SJSA1 (cell line): ENCODE measurements at regions not wholly inside any gene's neighbourhood (a gene's known extent, or its start where the extent isn't known, plus 50 kb on each side); places are given as distances from the start of the nearest gene placed in this dataset.
A peak's percentile ranks its signal among the peaks of the same experiment; 100 is the strongest.

Source experiments
- DNase-seq, 2 experiments: peaks; one replicate each; pipeline ENCODE4 v3.0.0-alpha.2; 2015 to 2020; ENCODE audit warnings: low spot score in 2 of 2, low read depth in 1 of 2
- H3K27ac ChIP-seq: fragments of 250-450 bp; sonication (Bioruptor Pico); 2 replicates; pipeline ENCODE4 v1.5.1; 2020; ENCODE audit warnings: mild to moderate bottlenecking, moderate library complexity
- H3K27me3 ChIP-seq: fragments of 250-450 bp; sonication (Bioruptor Pico); replicated peaks from 2 replicates; pipeline ENCODE4 v1.5.1; 2020; ENCODE audit warnings: mild to moderate bottlenecking, moderate library complexity
- H3K36me3 ChIP-seq: fragments of 250-450 bp; sonication (Bioruptor Pico); 2 replicates; pipeline ENCODE4 v1.5.1; 2020; ENCODE audit warnings: mild to moderate bottlenecking
- H3K4me1 ChIP-seq: fragments of 250-450 bp; sonication (Bioruptor Pico); replicated peaks from 2 replicates; pipeline ENCODE4 v1.6.1; 2021; ENCODE audit warnings: mild to moderate bottlenecking
- H3K4me3 ChIP-seq: fragments of 250-450 bp; sonication (Bioruptor Pico); 2 replicates; pipeline ENCODE4 v1.5.1; 2020; ENCODE audit warnings: mild to moderate bottlenecking
- H3K9me3 ChIP-seq: fragments of 250-450 bp; sonication (Bioruptor Pico); replicated peaks from 2 replicates; pipeline ENCODE4 v1.5.1; 2020; ENCODE audit warnings: mild to moderate bottlenecking

DNA sequence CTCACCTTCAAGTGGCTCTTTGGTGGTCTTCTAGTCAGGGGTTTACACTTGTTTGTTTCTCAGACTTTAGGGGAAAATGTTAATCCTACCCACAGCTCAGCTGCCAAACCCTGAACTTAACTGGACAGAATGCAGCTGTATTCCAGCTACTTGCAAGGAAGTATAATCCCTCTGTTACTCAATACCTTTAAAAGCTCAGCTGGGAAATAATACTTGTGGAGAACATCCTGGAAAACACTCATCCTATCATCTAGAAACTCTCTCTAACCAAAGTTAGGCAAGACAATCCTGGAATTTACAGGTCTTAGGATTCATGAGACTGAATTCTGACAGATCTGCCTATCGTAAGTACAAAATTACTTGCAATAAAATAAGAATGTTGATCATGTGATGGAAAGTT lies 404.1 kb downstream of the ADAMTS20 start:
- Histone ChIP-seq H3K27ac (no peak overlapping the region), H3K4me3 (no peak overlapping the region), H3K36me3 (no peaks in the 10 kb centered on the region), H3K9me3 (no peaks in the 10 kb centered on the region), H3K4me1 (no peaks in the 10 kb centered on the region), H3K27me3 (no peaks in the 10 kb centered on the region)
- no peak for DNase-seq

DNA sequence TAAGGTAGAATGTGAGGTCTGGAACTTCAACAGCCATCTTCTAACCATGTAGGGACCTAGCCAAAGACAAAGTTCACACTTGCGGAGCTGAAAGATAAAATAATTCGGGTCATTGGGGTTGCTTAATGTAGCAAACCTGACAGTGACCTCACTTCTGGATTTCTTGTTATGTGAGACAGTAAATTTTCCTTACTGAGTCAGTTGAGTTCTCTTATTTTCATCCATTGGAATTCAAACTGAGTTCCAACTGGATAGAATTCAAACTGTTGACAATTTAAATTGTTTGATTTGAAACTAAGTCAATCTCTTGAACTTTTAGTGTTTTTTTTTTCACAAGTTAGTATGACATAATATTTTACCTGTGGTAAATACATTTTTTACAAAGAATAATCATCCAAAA lies 406.5 kb downstream of the ADAMTS20 start:
- no peak for DNase-seq
- Histone ChIP-seq H3K27ac (no peak overlapping the region), H3K4me1 (no peaks in the 10 kb centered on the region), H3K36me3 (no peaks in the 10 kb centered on the region), H3K27me3 (no peaks in the 10 kb centered on the region), H3K9me3 (no peaks in the 10 kb centered on the region), H3K4me3 (no peak overlapping the region)

DNA sequence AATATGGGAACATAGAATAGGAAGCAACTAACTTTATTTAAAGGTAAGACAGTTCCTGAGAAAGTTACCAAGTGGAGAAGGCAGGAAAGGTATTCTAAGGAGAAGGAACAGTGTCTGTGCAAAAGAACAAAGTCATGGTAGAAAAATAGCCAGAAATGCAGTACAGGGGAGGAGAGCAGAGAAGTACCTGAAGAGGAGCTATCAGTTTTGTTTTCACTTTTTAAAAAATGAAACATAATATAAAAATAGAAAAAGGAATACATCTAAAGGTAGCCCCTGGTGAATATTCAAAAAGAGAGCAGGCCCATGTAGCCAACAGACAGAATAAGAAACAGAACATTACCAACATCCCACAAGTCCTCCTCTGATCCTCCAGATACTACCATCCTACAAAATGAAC lies 408.7 kb downstream of the ADAMTS20 start:
- Histone ChIP-seq H3K9me3 (no peaks in the 10 kb centered on the region), H3K27me3 (no peaks in the 10 kb centered on the region), H3K4me1 (no peaks in the 10 kb centered on the region), H3K36me3 (no peaks in the 10 kb centered on the region), H3K27ac (no peak overlapping the region), H3K4me3 (no peak overlapping the region)
- no peak for DNase-seq

DNA sequence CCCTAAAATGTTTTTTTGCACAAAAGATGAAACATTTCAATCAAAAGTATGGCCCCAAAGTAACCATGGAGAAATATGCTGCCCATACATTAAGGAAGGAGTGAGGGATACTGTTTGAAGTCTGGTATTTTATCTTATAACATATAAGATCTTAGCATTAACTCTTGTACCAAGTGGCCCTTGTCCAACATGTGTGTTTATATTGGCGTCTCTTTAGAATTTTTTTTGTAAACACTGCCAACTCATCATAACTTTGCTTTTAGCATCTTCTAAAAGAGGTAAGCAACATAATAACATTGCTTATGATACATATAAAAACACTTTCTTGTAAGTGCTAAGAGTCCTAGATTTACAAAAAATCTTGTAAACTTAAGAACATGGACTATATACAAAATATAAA lies 419.7 kb downstream of the ADAMTS20 start:
- DNase-seq: no peak

DNA sequence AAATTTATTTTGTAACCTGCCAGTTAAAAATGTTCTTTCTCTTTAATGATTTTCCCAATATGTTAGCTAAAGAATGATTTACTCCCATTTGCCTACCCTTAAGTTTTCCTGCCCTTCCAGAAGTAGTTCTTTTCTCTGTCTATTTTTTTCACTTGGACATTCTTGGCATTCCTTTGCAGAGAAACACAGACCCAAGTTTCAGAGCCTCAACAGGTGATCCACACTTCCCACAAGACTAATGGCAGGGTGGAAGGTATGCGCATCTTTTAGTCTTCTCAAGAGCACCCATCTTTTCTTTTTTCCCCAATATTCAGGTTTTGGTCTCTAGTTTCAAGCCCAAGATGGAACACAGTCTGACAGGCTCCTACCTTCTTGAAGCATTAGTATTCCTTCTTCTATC lies 420.7 kb downstream of the ADAMTS20 start:
- H3K27me3 ChIP-seq: no peaks in the 10 kb centered on the region
- H3K4me1 ChIP-seq: peaks cover 3% of the 10 kb centered on the region; the same call in 1 of the 2 replicates
- no peaks in the 10 kb centered on the region for H3K9me3 ChIP-seq
- no peak for DNase-seq
- peaks cover 20% of the 10 kb centered on the region for H3K36me3 ChIP-seq
- H3K4me3 ChIP-seq: no peak overlapping the region
- H3K27ac ChIP-seq: no peak overlapping the region

More for the DNA sequence above, 419.7 kb downstream of the ADAMTS20 start:
- peaks cover 3% of the 10 kb centered on the region; the same call in 1 of the 2 replicates for H3K4me1 ChIP-seq
- H3K36me3 ChIP-seq: peaks cover 20% of the 10 kb centered on the region
- no peaks in the 10 kb centered on the region for H3K27me3 ChIP-seq
- no peak overlapping the region for H3K4me3 ChIP-seq
- no peak overlapping the region for H3K27ac ChIP-seq
- no peaks in the 10 kb centered on the region for H3K9me3 ChIP-seq

DNA sequence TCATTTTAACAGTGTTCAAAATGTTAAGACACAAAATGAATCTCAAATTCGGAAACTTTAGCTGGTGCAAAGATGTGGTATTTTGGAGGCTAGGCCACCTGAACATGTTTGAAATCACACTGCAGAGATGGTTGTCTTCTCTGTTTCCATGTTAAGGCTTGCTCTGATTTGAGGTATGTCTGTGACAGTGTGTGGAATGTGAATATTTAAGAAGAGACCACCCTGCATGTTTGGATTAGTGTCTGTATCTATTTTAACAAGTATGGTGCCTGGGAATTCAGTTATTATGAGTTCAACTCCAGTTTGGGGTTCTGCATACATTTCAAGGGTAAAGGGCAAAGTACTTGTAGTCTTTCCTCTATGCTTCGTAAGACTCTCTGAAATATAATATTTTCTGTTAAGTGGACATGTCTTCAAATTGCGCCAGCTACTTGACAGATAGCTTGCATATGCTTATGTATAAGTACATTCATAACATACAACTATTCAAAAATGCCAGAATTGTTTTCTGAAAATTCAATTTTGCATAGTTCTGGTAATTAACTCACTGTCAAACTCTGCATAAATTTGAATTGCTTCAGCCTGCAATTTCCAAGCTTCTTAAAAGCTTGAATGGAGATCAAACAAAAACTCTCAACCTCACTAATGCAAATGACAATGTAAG lies 424.0 kb downstream of the ADAMTS20 start:
- Histone ChIP-seq H3K9me3 (no peaks in the 10 kb centered on the region), H3K4me1 (peaks cover 3% of the 10 kb centered on the region; the same call in 1 of the 2 replicates), H3K36me3 (peaks cover 20% of the 10 kb centered on the region), H3K27ac (no peak overlapping the region), H3K27me3 (no peaks in the 10 kb centered on the region; the same call in 1 of the 2 replicates), H3K4me3 (no peak overlapping the region)
- DNase-seq: peak; percentile 71 to 88

DNA sequence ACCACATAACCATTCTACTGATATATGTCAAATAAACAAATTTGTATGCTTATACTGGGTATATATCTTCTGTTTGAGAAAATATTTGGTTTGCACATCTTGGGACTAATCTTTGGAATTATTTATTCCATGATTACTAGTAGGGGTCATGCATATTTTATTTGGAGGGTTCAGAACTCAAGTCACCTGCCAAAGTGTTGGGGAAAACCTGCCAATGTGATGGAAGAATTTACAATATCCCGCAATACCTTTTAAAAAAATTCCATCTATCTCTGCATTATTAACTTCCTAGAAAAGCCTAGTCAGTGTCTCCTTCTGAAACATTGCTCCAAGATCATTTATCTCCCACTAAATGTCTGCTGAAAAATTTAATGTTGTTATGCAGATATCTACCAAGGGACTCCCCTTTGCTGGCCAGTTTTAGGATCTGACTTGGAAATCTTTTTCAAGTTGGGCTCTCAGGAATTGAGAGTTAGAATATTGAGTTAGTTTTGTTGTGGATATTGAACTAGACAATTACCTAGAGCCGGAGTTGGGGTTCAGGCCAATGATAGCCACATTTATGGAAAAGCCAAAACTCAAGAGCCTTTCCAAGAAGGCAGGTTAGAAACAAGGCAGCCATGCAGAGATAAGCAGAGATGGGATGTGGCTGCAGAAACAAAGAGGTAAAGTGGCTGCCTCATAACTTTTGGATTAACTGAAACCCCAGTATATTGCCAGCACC lies 425.2 kb downstream of the ADAMTS20 start:
- Histone ChIP-seq H3K27ac (no peak overlapping the region), H3K4me3 (no peak overlapping the region), H3K4me1 (peaks cover 3% of the 10 kb centered on the region; the same call in 1 of the 2 replicates), H3K27me3 (peaks cover 2% of the 10 kb centered on the region; the same call in 1 of the 2 replicates), H3K36me3 (peaks cover 20% of the 10 kb centered on the region), H3K9me3 (no peaks in the 10 kb centered on the region)
- DNase-seq: peak; percentile 79 to 83

DNA sequence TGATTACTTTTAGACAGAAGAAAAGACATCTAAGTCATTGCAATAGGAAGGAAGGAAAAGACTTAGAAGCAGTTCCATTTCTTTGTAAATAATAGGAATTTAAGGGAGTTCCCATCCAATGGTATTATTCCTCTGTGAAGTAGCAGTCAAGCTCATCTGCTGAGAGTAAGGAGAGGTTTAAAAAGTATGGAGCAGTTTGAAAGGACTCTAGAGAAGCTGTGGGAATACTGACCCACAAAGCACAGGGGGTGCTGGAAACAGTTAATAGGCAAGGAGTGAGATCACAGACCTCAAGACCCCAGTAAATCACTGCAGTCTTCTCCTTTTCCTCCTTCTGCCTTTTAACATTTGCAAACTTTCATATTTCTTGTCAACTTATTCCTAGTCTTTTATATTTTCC lies 428.5 kb downstream of the ADAMTS20 start:
- no peak overlapping the region for H3K4me3 ChIP-seq
- DNase-seq: peak; percentile 77 to 80
- H3K27ac ChIP-seq: no peak overlapping the region
- peaks cover 3% of the 10 kb centered on the region; the same call in 1 of the 2 replicates for H3K4me1 ChIP-seq
- H3K36me3 ChIP-seq: no peaks in the 10 kb centered on the region
- peaks cover 14% of the 10 kb centered on the region for H3K27me3 ChIP-seq
- 0 out of 2 replicates have a peak, but pooled peaks cover 3% of the 10 kb centered on the region for H3K9me3 ChIP-seq

DNA sequence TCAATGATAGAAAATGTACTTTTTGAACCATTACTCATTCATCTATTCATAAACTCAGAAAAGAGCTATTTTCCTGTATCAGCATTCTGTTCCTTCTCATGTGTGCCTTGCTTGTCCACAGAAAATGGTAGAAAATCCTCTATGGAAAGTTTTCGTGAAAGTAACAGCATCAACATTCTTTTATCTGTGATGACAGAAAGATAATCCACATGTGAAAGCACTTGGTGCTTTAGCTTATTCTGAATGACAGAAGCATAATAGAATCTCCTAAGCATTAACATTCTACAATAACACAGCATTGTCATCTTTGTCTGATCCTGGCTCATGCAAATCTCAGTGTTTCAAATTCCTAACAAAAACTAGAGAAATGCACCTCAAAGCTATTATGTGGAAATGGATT lies 431.9 kb downstream of the ADAMTS20 start:
- Histone ChIP-seq H3K36me3 (no peaks in the 10 kb centered on the region), H3K9me3 (peaks cover 3% of the 10 kb centered on the region; the same call in 1 of the 2 replicates), H3K4me1 (no peaks in the 10 kb centered on the region), H3K4me3 (no peak overlapping the region), H3K27ac (no peak overlapping the region), H3K27me3 (peaks cover 30% of the 10 kb centered on the region)
- DNase-seq: peak; percentile 42 to 71

DNA sequence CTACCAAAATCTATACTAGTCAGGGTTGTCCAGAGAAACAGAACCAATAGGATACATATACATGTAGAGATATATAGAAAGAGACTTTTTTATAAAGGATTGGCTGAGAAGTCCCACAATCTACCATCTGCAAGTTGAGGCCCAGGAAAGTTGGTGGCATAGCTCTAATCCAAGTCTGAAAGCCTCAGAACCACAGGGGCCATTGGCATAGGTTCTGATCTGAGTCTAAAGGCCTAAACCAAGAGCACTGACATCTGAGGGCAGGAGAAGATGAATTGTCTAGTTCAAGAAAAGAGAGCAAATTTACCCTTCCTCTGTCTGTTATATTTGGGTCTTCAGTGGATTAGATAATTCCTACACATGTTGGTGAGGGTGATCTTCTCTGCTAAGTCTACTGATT lies 433.1 kb downstream of the ADAMTS20 start:
- peaks cover 32% of the 10 kb centered on the region for H3K27me3 ChIP-seq
- no peak overlapping the region for H3K4me3 ChIP-seq
- H3K4me1 ChIP-seq: no peaks in the 10 kb centered on the region

DNA sequence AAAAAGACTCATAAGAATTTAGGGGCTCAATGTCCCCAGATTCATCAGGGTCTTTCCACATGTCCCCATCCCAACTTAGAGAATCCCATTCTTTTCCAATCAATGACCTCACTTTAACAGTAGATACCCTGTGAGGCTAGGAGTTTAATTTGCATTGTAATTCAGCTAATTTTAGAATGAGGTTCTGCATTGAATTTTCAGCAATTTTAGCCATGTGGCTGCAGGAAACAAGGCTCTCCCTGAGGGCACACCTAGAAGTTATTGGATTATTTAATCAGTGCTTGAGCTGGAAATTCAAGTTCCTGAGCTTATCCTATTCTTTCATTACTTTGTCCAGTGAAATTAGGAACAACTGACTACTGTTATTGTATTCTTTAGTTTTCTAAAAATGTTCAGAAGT lies 433.8 kb downstream of the ADAMTS20 start:
- Histone ChIP-seq H3K4me3 (no peak overlapping the region), H3K9me3 (peaks cover 3% of the 10 kb centered on the region; the same call in 1 of the 2 replicates), H3K27ac (no peak overlapping the region)

More for the DNA sequence above, 433.1 kb downstream of the ADAMTS20 start:
- peaks cover 3% of the 10 kb centered on the region; the same call in 1 of the 2 replicates for H3K9me3 ChIP-seq
- DNase-seq: peak; percentile 77 to 89
- H3K36me3 ChIP-seq: no peaks in the 10 kb centered on the region
- H3K27ac ChIP-seq: no peak overlapping the region

DNA sequence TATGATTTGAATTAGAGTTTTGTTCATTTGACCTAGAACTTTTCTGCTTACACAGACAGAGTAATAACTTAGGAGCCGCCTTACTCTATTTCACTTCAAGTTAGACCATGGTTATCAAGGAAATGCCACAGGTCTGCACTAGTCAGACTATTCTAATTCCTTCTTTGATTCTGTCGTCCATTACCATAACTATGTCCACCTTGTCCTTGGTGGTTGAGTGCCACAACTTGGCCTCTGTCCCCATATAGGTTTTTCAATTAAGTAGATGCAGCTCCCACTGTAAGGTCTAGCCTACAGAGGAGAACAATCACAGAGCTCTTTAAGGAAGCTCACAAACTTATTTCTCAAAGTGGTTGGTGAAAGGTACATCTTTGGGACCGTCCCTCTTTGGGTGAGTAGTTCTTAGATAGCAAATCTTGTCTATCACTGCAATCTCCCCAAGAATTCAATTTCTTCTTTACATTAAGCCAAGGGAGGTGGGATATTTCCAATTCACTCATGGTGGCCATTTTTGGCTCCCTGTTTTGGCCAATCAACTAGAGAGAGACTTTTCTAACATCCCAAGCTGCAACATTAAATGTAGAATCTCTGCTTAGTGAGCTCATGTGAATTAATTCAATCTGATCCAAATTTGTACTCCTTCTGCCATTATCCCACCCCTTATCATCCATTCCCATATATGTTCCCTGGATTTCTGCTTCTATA lies 434.6 kb downstream of the ADAMTS20 start:
- DNase-seq: peak; percentile 77 to 83
- Histone ChIP-seq H3K9me3 (peaks cover 3% of the 10 kb centered on the region; the same call in 1 of the 2 replicates), H3K36me3 (no peaks in the 10 kb centered on the region), H3K4me3 (no peak overlapping the region), H3K4me1 (no peaks in the 10 kb centered on the region), H3K27ac (no peak overlapping the region), H3K27me3 (peaks cover 33% of the 10 kb centered on the region)

More for the DNA sequence above, 433.8 kb downstream of the ADAMTS20 start:
- peak in 1 of 2 experiments; percentile 77 for DNase-seq
- peaks cover 32% of the 10 kb centered on the region for H3K27me3 ChIP-seq
- no peaks in the 10 kb centered on the region for H3K36me3 ChIP-seq
- no peaks in the 10 kb centered on the region for H3K4me1 ChIP-seq

DNA sequence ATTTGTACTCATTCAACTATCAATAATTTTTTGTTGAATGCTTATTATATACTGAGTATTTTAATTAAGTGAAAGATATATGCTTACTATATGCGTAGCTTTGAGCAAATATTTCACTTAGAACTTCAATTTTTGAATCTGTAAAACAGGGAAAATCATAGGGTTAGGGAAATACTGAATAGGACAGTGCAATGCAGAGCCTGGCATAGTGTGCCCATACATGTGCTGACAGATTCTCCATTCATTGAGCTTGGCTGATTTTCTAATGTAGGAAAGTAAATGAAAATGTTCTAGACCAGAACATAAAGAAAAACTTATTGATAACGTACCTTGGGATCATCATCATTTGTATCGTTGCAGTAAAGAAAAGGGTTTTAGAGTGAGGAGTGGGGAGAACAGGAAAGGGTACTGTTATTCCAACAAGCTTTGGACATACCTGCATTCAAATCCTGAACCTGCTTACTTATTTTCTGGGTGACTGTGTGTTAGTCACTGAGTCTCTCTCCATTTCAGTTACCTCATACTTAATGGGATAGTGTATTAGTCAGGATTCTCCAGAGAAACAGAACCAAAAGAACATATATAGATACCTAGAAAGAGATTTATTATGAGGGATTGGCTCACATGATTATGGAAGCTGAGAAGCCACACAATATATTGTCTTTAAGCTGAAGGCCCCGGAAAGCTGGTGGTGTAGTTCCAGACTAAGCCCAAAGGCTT lies 436.4 kb downstream of the ADAMTS20 start:
- H3K4me3 ChIP-seq: no peak overlapping the region
- no peak overlapping the region for H3K27ac ChIP-seq
- DNase-seq: peak; percentile 72 to 78
- H3K4me1 ChIP-seq: no peaks in the 10 kb centered on the region
- H3K9me3 ChIP-seq: peaks cover 3% of the 10 kb centered on the region; the same call in 1 of the 2 replicates
- H3K27me3 ChIP-seq: peaks cover 45% of the 10 kb centered on the region
- no peaks in the 10 kb centered on the region for H3K36me3 ChIP-seq
